Loucy (cell line): ENCODE measurements at regions not wholly inside any gene's neighbourhood (a gene's known extent, or its start where the extent isn't known, plus 50 kb on each side); places are given as distances from the start of the nearest gene placed in this dataset.

Source experiments
- H2AFZ ChIP-seq: fragments of 200-600 bp; sonication (generic); 2 replicates; pipeline ENCODE4 v1.6.0; 2016; ENCODE audit warnings: antibody characterized with exemption, mild to moderate bottlenecking, low read length, moderate library complexity
- H3F3A ChIP-seq: fragments of 200-600 bp; 2 replicates; pipeline ENCODE4 v1.6.0; 2016; ENCODE audit warnings: antibody characterized with exemption, low read depth, mild to moderate bottlenecking
- H3K27me3 ChIP-seq: fragments of 200-600 bp; sonication (generic); 2 replicates; pipeline ENCODE4 v1.6.1; 2014; ENCODE audit warnings: low read length, mild to moderate bottlenecking; ENCODE audit not compliant: insufficient read depth, poor library complexity, severe bottlenecking
- H3K36me3 ChIP-seq: fragments of 200-600 bp; sonication (generic); 2 replicates; pipeline ENCODE4 v1.6.1; 2016; ENCODE audit warnings: low read length; ENCODE audit not compliant: insufficient read depth
- H3K4me1 ChIP-seq: fragments of 200-600 bp; sonication (generic); 2 replicates; pipeline ENCODE4 v1.5.1; 2014; ENCODE audit warnings: low read length, mild to moderate bottlenecking; ENCODE audit not compliant: insufficient read depth, poor library complexity, severe bottlenecking
- H3K4me2 ChIP-seq: fragments of 200-600 bp; sonication (generic); 2 replicates; pipeline ENCODE4 v1.6.0; 2014; ENCODE audit warnings: antibody characterized with exemption, low read length, low read depth, mild to moderate bottlenecking; ENCODE audit not compliant: poor library complexity, severe bottlenecking
- H3K4me3 ChIP-seq: fragments of 200-600 bp; sonication (generic); 2 replicates; pipeline ENCODE4 v1.5.1; 2014; ENCODE audit warnings: low read length, mild to moderate bottlenecking, mixed read lengths; ENCODE audit not compliant: poor library complexity, severe bottlenecking
- H3K79me2 ChIP-seq: fragments of 200-600 bp; sonication (generic); 2 replicates; pipeline ENCODE4 v1.6.1; 2014; ENCODE audit warnings: low read length; ENCODE audit not compliant: insufficient read depth
- H3K9ac ChIP-seq: fragments of 200-600 bp; sonication (generic); 2 replicates; pipeline ENCODE4 v1.6.0; 2014; ENCODE audit warnings: mild to moderate bottlenecking, low read depth, low read length, moderate library complexity; ENCODE audit not compliant: poor library complexity, severe bottlenecking
- H3K9me2 ChIP-seq: fragments of 200-600 bp; sonication (generic); replicated peaks from 2 replicates; pipeline ENCODE4 v1.6.1; 2016; ENCODE audit warnings: low read depth, low read length, mixed read lengths
- H3K9me3 ChIP-seq: fragments of 200-600 bp; sonication (generic); 2 replicates; pipeline ENCODE4 v1.6.1; 2014; ENCODE audit warnings: mild to moderate bottlenecking, antibody characterized with exemption, low read length, low read depth; ENCODE audit not compliant: insufficient read depth
- H4K20me1 ChIP-seq: fragments of 200-600 bp; sonication (generic); 2 replicates; pipeline ENCODE4 v1.6.0; 2014; ENCODE audit warnings: antibody characterized with exemption, low read length, mild to moderate bottlenecking; ENCODE audit not compliant: insufficient read depth, poor library complexity, severe bottlenecking
- CTCF ChIP-seq: fragments of 200-600 bp; sonication (generic); conservative IDR thresholded peaks from 2 replicates; pipeline ENCODE4 v1.5.1; 2014; ENCODE audit warnings: mild to moderate bottlenecking, antibody characterized with exemption, low read length
- EZH2phosphoT487 ChIP-seq: fragments of 200-600 bp; IDR thresholded peaks from 2 replicates; pipeline ENCODE4 v1.6.1; 2018; ENCODE audit warnings: antibody characterized with exemption, mild to moderate bottlenecking, moderate library complexity, borderline replicate concordance

GRCh38 chr5:124252191-124252638, 494.2 kb downstream of the ZNF608 start:
- H3K9ac ChIP-seq, result no peak overlapping the region
- no peaks in the 10 kb centered on the region for H3K9me2 ChIP-seq
- H3F3A ChIP-seq, result no peaks in the 10 kb centered on the region
- no peak overlapping the region for H3K4me3 ChIP-seq
- no peak overlapping the region for H2AFZ ChIP-seq
- H3K36me3 ChIP-seq, result no peaks in the 10 kb centered on the region
- no peak overlapping the region for H3K4me2 ChIP-seq
- no peak for TF ChIP-seq CTCF
- no peak for TF ChIP-seq EZH2phosphoT487
- H4K20me1 ChIP-seq, result no peaks in the 10 kb centered on the region
- H3K79me2 ChIP-seq, result no peaks in the 10 kb centered on the region
- H3K27me3 ChIP-seq, result no peaks in the 10 kb centered on the region
- H3K4me1 ChIP-seq, result no peaks in the 10 kb centered on the region
- H3K9me3 ChIP-seq, result no peaks in the 10 kb centered on the region

GRCh38 chr5:124245276-124245675, 501.2 kb downstream of the ZNF608 start:
- Histone ChIP-seq H3K9me2 (no peaks in the 10 kb centered on the region), H3K79me2 (no peaks in the 10 kb centered on the region), H2AFZ (no peak overlapping the region), H3F3A (no peaks in the 10 kb centered on the region), H3K9me3 (no peaks in the 10 kb centered on the region), H3K36me3 (no peaks in the 10 kb centered on the region), H3K9ac (no peak overlapping the region), H4K20me1 (no peaks in the 10 kb centered on the region), H3K4me3 (no peak overlapping the region), H3K27me3 (no peaks in the 10 kb centered on the region), H3K4me1 (no peaks in the 10 kb centered on the region), H3K4me2 (no peak overlapping the region)
- TF ChIP-seq CTCF, result no peak
- TF ChIP-seq EZH2phosphoT487, result no peak

- no peaks in the 10 kb centered on the region for H3K4me1 ChIP-seq
- H3K4me2 ChIP-seq, result no peak overlapping the region
- H3K79me2 ChIP-seq, result no peaks in the 10 kb centered on the region
- no peak overlapping the region for H3K9ac ChIP-seq
- no peaks in the 10 kb centered on the region for H3K9me2 ChIP-seq
- no peaks in the 10 kb centered on the region for H3K9me3 ChIP-seq
- H3F3A ChIP-seq, result no peaks in the 10 kb centered on the region
- no peaks in the 10 kb centered on the region for H4K20me1 ChIP-seq
- H3K36me3 ChIP-seq, result no peaks in the 10 kb centered on the region
- H3K4me3 ChIP-seq, result no peak overlapping the region
- no peaks in the 10 kb centered on the region for H3K27me3 ChIP-seq
- no peak overlapping the region for H2AFZ ChIP-seq
- TF ChIP-seq CTCF, result no peak
- TF ChIP-seq EZH2phosphoT487, result no peak
Measured at GRCh38 chr5:124240732-124241131, 505.7 kb downstream of the ZNF608 start.
